HG03342 (cell line): ENCODE measurements at regions not wholly inside any gene's neighbourhood (a gene's known extent, or its start where the extent isn't known, plus 50 kb on each side); places are given as distances from the start of the nearest gene placed in this dataset.
"Not testable (repeated sequence)": the region's sequence is repeated elsewhere in the genome, so short reads cannot be mapped to it uniquely, and the experiment has no call there.

Experiments
- ATAC-seq: cut with Tn5 transposase; IDR thresholded peaks from one replicate; pipeline ENCODE4 v1.9.1; 2021; ENCODE audit warnings: mild to moderate bottlenecking, moderate library complexity; ENCODE audit not compliant: unreplicated experiment

- ATAC-seq = no peak
Observed at GRCh38 chr2:136715146-136715545, 50.2 kb upstream of the THSD7B start.

DNA sequence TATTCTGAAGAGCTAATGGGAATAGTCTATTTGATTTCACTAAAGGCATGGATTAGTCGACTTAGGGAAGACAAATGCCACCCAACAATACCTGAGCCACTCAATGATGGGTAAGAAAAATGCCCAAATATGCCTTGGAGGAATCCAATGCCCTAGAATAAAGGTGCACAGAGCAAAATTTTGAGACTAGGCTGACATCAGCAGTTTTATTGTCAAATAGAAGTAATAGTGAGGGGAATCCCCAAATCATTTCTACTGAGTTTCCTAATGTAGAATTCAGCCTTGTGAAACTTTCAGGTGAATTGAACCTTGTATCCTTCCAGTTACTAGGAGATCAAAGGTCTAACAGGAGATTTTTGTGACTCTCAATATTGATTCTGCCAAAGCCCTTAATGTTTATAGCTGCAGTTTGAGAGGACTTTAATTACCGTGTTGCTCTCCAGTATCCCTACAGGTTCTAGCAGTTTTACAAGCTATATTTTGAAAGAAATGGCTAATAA, 50.8 kb upstream of the THSD7B start:
- ATAC-seq = no peak

- ATAC-seq = no peak
Observed at GRCh38 chr2:136713739-136714138, 51.6 kb upstream of the THSD7B start.

DNA sequence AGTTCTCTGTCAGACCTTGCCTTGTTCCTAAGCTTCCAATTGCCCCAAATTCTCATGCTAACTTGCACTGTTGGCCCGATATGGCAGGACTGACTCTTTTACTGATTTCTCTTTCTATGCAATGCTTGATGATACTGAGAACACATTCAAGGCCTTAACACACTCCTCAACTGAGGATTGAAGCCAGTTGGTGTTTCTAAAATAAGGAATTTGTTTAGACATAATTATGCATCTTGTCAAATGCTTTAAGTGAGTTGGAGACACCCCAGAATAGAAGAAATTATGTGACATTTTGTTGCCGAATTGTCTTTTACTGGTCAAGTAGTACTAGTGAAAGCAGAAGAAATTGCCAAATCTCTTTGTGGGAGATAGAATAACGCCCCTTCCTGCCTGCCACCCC, 60.0 kb upstream of the THSD7B start:
- no peak for ATAC-seq

DNA sequence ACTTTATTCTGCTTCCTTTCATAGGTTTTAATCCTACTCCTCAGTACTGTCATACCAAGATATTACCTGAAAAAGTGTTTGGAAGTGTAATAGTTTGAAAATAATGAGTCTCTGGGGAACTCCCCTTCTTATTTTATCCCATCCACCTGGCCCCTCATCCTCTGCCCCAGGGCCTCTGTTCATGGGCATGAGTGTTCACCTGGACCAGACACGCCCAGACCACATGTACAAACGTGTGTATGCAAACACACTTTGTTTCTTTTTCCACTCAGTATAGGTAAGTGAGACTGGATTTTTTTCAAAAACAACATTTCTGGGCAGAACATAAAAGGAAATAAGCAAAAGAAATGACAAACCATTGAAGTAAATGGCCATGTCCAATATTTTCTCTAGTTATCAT, 62.1 kb upstream of the THSD7B start:
- ATAC-seq = no peak

DNA sequence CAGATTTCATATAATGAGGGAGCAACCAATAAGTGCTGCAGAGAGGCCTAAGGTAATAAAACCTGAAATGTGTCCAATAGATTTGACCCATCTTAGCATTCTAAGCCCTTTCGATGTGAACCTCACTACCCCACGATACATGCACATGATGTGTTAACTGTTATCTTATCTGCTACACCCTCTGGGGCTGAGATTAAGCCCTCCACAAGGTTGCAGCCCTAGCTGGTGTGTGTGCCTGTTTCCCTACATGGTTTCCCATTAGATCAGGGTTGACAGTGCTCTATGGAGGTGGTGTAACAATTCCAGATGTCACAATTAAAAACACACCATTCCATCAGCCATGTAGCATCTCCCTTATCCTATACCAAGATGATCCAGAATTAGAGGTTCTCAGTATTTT, 68.9 kb upstream of the THSD7B start:
- ATAC-seq = no peak

DNA sequence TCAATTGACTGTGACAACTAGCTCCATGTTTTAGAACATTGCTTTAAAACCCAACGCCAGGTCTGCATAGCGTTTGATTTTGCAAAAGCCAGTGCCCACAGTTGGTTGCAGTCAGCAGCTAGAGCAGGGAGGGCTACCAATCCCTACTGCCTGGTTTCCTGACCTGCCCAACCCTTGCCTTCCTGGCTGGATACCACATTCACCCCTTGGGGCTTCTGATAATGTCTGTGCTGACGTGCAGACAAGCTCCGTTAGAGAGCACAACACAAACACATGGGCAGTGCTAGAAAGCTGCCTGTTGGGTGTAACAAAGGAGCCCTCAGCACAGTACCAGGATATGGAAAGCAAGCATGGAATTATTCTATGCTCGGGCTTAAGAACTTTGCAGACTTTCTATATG, 71.4 kb upstream of the THSD7B start:
- ATAC-seq = no peak

DNA sequence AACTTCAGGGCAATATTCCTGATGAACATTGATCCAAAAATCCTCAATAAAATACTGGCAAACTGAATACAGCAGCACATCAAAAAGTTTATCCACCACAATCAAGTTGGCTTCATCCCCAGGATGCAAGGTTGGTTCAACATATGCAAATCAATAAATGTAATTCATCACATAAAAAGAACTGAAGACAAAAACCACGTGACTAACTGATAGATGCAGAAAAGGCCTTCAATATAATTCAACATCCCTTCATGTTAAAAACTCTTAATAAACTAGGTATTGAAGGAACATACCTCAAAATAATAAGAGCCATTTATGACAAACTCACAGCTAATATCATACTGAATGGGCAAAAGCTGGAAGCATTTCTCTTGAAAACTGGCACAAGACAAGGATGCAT, 85.3 kb upstream of the THSD7B start:
- not testable (repeated sequence) for ATAC-seq

DNA sequence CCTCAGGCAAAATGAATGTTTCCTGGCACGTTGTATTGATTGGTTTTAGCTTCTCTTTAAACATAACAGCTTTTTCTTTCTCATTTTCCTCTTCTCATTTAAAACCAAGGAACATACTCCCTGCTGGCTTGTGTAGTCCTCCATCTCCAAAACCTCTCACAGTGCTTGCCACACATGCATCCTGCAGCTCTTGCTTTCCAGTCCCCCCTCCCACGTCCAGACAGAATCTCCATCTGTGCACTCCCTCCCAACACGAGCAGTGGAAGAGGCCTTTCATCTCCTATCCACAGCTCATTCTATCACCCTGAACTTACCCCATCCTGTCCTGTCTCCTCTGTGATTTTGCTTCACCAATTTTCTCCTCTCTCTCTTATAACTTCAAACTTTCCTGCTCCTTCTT, 99.6 kb upstream of the THSD7B start:
- ATAC-seq = no peak

DNA sequence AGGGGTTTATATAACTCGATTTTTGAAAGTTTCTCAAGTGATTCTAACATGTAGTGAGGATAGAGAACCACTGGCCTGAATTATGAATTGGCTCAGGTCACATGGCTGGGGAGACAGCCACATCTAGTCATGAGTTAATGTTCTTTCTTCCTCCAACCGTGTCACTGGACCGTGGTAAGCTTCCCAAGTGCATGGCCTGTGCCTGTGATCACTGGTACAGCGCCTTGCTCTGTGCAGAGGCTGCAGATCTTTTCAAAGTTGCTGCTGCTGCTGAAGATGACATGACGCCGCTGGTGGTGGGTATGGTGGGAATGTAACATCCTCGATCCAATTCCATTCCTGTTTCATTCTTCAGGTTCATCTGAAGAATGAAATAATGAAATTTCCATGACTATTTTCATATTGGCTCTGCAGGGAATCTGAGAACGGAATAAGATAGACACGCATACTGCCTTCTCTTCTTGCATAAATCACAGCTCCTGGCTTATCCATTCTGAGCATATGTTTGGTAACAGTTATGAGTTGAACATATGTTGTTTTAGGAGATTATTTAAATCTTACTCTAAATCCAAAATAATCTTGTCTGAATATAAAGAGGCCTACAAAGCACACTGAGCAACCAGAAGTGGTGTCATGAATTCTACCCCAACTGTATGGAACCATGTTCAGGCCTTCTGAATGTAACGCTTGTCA, 100.5 kb upstream of the THSD7B start:
- ATAC-seq = no peak

DNA sequence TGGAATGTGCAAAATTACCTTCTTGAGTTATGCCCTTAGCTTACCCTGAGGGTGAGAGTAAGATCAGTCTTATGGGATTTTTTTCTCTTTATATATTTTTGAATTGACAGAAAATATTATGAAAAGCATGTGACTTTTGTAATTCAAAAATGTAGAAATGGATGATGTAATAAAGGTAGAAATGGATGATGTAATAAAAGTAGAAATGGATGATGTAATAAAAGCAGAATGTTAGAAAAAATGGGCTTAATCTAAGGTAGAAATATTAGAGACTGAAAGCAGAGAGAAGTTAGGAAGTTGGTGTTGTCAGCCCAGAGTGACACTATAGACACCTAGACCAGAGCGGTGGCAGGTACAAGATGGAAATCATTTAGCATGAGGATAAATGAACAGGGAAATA, 107.1 kb upstream of the THSD7B start:
- no peak for ATAC-seq

DNA sequence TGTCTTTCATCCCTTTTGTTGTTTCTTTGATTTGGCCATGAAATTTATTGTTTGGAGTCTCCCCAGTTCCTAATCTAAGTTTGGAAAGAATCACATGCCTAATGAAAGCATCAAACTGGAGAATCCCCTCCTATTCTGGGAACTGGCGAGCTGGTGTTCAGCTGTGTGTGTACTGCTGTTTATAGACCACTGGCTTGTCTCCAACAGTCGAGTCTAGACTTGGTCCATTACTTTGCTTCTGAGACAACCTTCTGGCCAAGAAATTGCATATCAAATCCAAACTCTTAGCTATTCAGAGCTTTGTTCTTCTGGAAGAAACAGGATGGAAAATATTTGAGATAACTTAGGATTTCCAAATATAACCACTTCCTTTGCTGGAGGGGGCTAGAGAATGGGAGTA, 111.5 kb upstream of the THSD7B start:
- no peak for ATAC-seq

DNA sequence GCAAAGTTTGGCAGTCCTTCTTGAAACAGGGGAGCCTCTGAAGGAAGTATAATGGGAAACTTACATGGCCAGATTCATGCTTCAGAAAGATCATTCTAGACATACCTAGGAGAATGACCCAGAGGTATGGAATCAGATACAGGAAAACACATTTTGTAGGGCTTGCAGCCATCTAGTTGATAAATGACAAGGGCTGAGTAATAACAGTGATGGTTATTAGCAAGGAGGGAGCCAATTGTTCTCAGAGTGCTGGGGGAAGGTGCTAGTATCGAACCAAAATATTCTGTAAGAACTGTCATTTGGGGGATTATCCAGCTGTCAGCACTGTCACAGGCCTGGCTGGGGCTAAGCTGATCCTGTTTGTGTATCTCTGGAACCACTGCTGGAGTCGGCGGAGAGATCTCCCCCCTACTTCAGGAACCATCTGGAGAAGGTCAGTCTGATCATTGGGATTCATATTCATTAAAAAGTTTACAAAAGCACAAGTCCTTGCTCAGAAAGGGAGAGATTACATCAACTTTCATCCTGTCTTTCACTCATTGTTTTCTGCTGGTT, 113.8 kb upstream of the THSD7B start:
- no peak for ATAC-seq

DNA sequence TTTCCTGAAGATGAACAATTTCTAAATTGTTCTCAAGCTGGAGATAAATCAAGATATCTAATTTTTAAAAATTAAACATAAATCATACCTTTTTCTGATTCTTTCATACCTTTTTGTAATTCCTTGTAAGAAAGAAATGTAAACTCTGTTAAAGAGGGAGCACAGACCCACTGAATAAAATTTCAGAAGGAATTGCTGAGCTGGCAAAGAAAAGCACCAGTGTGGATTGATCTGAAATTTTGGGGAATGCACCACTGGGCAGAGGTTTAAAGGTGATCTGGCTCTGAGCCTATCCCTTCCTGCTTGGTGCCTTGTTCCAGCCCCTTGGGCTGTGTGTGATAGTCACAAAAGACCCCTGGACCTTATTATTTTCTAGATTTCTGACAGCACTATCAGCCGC, 118.3 kb upstream of the THSD7B start:
- no peak for ATAC-seq

- no peak for ATAC-seq
Observed at GRCh38 chr2:136645236-136645828, 120.0 kb upstream of the THSD7B start.

DNA sequence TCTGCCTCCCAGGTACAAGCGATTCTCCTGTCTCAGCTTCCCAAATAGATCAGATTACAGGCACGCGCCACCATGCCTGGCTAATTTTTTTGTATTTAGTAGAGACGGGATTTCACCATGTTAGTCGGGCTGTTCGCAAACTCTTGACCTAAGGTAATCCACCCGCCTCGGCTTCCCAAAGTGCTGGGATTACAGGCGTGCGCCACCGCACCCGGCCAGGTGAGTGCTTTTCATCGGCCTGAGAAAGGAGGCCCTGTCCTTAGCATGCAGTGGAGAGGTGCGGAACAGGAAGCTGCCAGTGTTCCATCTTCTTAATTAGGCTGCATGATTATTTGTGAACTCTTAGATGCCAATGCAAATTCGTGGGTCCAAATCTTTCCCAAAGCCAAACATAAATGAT, 125.7 kb upstream of the THSD7B start:
- ATAC-seq = no peak

GRCh38 chr2:136638193-136638592, 127.2 kb upstream of the THSD7B start:
- no peak for ATAC-seq

- ATAC-seq = no peak
Observed at GRCh38 chr2:136637402-136637801, 127.9 kb upstream of the THSD7B start.

- ATAC-seq = no peak
Observed at GRCh38 chr2:136628490-136628889, 136.9 kb upstream of the THSD7B start.

- ATAC-seq = no peak
Observed at GRCh38 chr2:136613096-136613495, 152.2 kb upstream of the THSD7B start.

DNA sequence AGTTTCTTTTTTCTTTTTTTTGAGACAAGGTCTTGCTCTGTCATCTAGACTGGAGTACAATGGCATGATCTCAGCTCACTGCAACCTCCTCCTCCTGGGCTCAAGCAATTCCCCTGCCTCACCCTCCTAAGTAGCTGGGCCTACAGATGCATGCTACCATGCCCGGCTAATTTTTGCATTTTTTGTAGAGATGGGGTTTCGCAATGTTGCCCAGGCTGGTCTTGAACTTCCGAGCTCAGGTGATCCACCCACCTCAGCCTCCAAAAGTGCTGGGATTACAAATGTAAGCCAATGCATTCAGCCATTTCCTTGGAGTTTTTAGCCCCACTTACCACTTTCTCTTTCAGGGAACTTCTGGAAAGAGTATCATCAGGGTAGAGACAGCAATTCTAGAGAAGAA, 153.3 kb upstream of the THSD7B start:
- no peak for ATAC-seq

DNA sequence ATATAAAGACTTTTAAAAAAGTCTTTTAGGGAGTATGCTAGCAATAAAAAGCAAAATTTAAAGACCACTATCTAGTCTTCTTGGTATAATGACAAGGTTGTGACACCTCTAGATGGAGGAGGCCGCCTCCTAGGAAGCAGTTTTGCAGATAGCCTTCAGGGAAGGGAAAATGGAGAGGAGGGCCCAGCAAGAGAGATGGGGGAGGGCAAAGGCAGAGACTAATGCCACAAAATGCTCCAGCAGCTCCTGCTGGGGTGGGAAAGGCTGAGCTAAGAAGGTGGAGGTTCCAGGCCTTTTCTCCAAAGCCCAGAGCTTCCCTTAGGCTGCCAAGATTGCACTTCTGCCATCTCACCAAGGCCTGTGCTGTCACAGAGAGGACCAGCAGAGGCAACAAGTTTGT, 153.9 kb upstream of the THSD7B start:
- no peak for ATAC-seq
